ENCODE measurements at regions not wholly inside any gene's neighbourhood (a gene's known extent, or its start where the extent isn't known, plus 50 kb on each side); places are given as distances from the start of the nearest gene placed in this dataset.
A peak's percentile ranks its signal among the peaks of the same experiment; 100 is the strongest.
"Not testable (repeated sequence)": the region's sequence is repeated elsewhere in the genome, so short reads cannot be mapped to it uniquely, and the experiment has no call there.

DNA sequence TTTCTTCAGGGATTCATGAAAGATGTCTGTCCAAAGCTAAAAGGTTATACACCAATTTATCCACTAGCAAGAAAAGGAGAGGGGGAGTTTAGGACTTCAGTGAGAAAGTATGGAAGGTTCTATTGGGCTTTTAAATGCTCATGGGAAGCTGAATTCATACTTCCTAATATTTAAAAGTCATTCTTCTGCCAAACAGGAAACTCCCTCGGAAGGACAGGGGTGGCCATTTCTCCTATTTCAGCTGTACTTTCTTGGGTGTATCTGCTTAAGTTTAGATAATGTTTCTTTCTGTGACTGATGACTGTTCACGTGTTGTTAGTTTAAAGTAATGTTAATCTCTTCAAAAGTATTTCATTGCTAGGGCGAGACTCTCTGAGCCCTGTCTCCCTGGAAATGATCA is 80.5 kb upstream of the IFNGR1 start:
- DNase-seq = no peak
- no peaks in the 10 kb centered on the region for H3K9me3 ChIP-seq
- 45 to 46% methylated on average over 3 of the region's 3 CpGs for WGBS, 2 donors
- no peaks in the 10 kb centered on the region for H3K4me1 ChIP-seq
- H3K27ac ChIP-seq = no peak overlapping the region
- no peaks in the 10 kb centered on the region for H3K36me3 ChIP-seq (ENCODE audit: low read depth, missing control alignments)
- TF ChIP-seq POLR2A (IDR thresholded peaks at IDR 0.05) = no peak
- TF ChIP-seq, protein P1, sequence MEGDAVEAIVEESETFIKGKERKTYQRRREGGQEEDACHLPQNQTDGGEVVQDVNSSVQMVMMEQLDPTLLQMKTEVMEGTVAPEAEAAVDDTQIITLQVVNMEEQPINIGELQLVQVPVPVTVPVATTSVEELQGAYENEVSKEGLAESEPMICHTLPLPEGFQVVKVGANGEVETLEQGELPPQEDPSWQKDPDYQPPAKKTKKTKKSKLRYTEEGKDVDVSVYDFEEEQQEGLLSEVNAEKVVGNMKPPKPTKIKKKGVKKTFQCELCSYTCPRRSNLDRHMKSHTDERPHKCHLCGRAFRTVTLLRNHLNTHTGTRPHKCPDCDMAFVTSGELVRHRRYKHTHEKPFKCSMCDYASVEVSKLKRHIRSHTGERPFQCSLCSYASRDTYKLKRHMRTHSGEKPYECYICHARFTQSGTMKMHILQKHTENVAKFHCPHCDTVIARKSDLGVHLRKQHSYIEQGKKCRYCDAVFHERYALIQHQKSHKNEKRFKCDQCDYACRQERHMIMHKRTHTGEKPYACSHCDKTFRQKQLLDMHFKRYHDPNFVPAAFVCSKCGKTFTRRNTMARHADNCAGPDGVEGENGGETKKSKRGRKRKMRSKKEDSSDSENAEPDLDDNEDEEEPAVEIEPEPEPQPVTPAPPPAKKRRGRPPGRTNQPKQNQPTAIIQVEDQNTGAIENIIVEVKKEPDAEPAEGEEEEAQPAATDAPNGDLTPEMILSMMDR (IDR thresholded peaks at IDR 0.05) = no peak
- H3K27me3 ChIP-seq = no peaks in the 10 kb centered on the region
- H3K4me3 ChIP-seq = no peak overlapping the region
- intact Hi-C loops (cut with DNase I; ENCODE audit: low total_unique reads) = no loop called here

DNA sequence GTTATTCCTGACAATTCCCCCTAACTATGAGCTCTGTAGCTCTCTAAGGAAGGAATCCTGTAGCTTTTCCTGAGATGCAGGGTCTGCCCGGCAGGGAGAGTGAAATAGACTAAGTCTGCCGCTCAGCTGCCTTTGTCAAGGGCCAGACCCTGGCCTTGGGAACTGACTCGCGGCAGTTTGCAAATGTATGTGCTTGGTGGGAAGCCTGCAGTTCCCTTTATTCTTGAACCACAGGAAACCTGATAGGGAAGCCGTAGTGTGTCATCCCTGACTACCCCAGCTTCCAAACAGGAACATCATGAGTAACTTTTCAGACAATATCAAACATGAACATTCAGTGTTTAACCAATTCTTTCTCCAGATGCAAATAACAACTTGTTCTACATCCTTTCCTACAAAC is 78.7 kb upstream of the IFNGR1 start:
- no peak overlapping the region for H3K27ac ChIP-seq
- H3K4me3 ChIP-seq = no peak overlapping the region
- no peak for TF ChIP-seq POLR2A (IDR thresholded peaks at IDR 0.05)
- TF ChIP-seq, protein P1 (IDR thresholded peaks at IDR 0.05) = no peak
- H3K4me1 ChIP-seq = no peaks in the 10 kb centered on the region
- H3K36me3 ChIP-seq (ENCODE audit: low read depth, missing control alignments) = no peaks in the 10 kb centered on the region
- WGBS, 2 donors = 24 to 52% methylated on average over 5 of the region's 5 CpGs
- H3K27me3 ChIP-seq = no peaks in the 10 kb centered on the region
- intact Hi-C loops (cut with DNase I; ENCODE audit: low total_unique reads) = no loop called here
- no peaks in the 10 kb centered on the region for H3K9me3 ChIP-seq
- DNase-seq = peak; percentile 34

DNA sequence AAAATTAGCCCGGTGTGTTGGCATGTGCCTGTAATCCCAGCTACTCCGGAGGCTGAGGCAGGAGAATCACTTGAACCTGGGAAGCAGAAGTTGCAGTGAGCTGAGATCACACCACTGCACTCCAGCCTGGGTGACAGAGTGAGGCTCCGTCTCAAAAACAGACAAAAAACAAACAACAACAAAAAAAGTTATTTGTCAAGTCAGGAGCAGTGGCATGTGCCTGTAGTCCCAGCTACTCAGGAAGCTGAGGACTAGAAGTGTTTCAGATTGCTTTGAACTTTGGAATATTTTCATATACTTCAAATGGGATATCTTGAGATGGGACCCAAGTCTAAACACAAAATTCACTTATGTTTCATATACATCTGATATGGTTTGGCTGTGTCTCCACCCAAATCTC is 73.1 kb upstream of the IFNGR1 start:
- 92 to 93% methylated on average over 3 of the region's 3 CpGs for WGBS, 2 donors
- H3K4me1 ChIP-seq; H3K27ac ChIP-seq; H3K36me3 ChIP-seq (ENCODE audit: low read depth, missing control alignments); DNase-seq; H3K9me3 ChIP-seq; H3K4me3 ChIP-seq; intact Hi-C loops (cut with DNase I; ENCODE audit: low total_unique reads); H3K27me3 ChIP-seq: not testable (repeated sequence)

DNA sequence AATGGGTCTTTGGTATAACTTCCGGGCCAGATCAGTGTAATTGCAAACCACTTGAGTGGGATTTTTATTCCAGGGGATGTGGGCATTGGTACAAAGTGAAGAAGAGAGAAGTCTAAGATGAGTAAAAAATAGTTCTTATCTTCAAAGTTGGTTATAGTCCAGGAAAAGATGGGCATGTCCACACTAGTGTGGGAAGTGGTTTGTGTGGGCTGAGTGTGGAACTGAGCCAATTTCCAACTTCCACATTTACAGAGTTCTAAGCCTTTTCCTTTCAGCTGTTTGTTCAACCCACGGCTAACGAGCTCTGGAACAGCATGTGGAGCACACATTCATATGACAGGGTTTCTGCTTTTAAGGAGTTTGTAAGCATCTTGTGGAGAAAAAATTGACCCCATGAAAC is 72.3 kb upstream of the IFNGR1 start:
- Histone ChIP-seq H3K9me3 (no peaks in the 10 kb centered on the region), H3K36me3 (ENCODE audit: low read depth, missing control alignments) (no peaks in the 10 kb centered on the region), H3K4me3 (no peak overlapping the region), H3K4me1 (no peaks in the 10 kb centered on the region), H3K27me3 (no peaks in the 10 kb centered on the region), H3K27ac (no peak overlapping the region)
- no peak for TF ChIP-seq POLR2A (IDR thresholded peaks at IDR 0.05)
- TF ChIP-seq, protein P1 (IDR thresholded peaks at IDR 0.05) = no peak
- DNase-seq = peak; percentile 52
- 45% methylated on average over 3 of the region's 3 CpGs for WGBS, 2 donors
- intact Hi-C loops (cut with DNase I; ENCODE audit: low total_unique reads) = no loop called here

DNA sequence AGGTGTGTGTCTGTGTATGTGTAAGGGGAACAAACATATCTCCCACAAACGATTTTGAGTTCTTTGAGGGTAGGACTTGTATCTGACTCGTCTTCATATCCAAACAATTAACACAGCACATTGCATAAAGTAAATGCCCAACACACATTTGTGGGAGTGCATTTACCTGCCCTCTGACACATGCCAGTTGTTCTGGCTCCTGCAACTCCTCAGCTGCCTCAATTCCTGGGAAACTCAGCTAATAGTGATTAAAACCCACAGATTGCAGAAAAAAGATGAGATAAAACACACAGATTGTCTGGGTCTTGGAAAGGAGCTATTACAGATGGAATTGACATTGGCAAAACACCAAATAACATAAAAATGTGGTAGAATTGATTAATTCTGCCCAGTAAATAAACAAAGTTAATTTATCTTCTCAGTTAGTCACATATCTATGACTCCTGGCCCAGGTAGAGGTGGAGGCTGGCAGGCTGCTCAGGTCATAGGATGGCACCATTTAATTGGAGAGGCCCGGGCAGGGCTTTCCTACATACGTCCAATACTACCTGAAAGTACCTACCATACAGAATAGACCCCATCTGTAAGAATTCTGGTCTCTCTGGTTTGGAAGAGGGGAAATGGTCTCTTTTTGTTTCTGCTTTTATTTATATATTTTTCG is 71.5 kb upstream of the IFNGR1 start:
- no peaks in the 10 kb centered on the region for H3K9me3 ChIP-seq
- no peak for TF ChIP-seq POLR2A (IDR thresholded peaks at IDR 0.05)
- TF ChIP-seq, protein P1 (IDR thresholded peaks at IDR 0.05) = no peak
- no peak for DNase-seq
- H3K27me3 ChIP-seq = no peaks in the 10 kb centered on the region
- H3K4me3 ChIP-seq = no peak overlapping the region
- H3K27ac ChIP-seq = no peak overlapping the region
- H3K36me3 ChIP-seq (ENCODE audit: low read depth, missing control alignments) = no peaks in the 10 kb centered on the region
- no peaks in the 10 kb centered on the region for H3K4me1 ChIP-seq
- 79 to 80% methylated on average over 5 of the region's 5 CpGs for WGBS, 2 donors
- intact Hi-C loops (cut with DNase I; ENCODE audit: low total_unique reads) = no loop called here

Measured in testis (tissue), 2 donors.